ENCODE measurements at regions not wholly inside any gene's neighbourhood (a gene's known extent, or its start where the extent isn't known, plus 50 kb on each side); places are given as distances from the start of the nearest gene placed in this dataset.
A peak's percentile ranks its signal among the peaks of the same experiment; 100 is the strongest.

GRCh38 chr5:174338185-174339010 lies 292.9 kb downstream of the NSG2 start:
- DNase-seq (ENCODE audit: extremely low read depth, low read depth), result no peak
- TF ChIP-seq CTCF (IDR thresholded peaks at IDR 0.05; ENCODE audit: low read depth, low read length, missing control alignments), result no peak
- no peak overlapping the region for H3K4me3 ChIP-seq (replicated peaks; ENCODE audit: low read depth, low read length)

DNA sequence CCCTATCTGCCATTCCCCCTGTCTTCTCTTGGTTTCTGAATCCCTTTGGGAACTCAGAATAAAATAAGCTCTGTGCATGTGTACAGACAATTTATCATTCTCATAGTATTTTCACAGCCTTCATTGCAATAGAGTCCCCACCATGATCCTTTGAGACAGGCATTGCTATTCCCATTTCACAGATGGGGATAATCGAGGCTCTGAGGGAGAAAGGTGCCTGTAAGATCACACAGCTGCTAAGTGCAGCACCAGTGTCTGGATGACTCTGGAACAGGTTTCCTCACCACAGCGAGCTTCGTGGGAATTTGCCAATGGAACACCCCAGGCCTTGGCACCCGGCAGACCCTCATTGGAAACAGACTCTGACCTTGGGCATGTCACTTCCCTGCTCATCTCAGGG lies 293.6 kb downstream of the NSG2 start:
- TF ChIP-seq CTCF (IDR thresholded peaks at IDR 0.05; ENCODE audit: low read depth, low read length, missing control alignments), result no peak
- H3K4me3 ChIP-seq (replicated peaks; ENCODE audit: low read depth, low read length), result no peak overlapping the region
- no peak for DNase-seq (ENCODE audit: extremely low read depth, low read depth)

DNA sequence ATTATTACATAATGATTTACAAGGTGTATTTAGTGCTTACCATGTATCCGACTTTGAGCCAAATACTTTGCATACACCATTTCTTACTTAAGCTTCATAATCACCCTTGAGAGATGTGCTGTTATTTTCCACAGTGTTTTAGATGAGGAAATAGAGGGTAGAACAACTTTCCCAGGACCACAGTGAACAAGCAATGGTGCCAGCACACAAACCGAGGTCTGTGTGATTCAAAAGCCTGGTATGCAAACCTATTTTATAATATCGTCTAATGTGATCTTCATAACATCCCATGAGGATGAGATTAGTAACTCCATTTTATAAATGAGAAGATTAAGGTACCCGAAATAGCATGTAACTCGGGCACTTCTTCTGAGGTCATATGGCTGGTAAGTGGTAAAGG lies 294.7 kb downstream of the NSG2 start:
- H3K4me3 ChIP-seq (replicated peaks; ENCODE audit: low read depth, low read length), result no peak overlapping the region
- no peak for TF ChIP-seq CTCF (IDR thresholded peaks at IDR 0.05; ENCODE audit: low read depth, low read length, missing control alignments)
- no peak for DNase-seq (ENCODE audit: extremely low read depth, low read depth)

- H3K4me3 ChIP-seq (replicated peaks; ENCODE audit: low read depth, low read length), result no peak overlapping the region
- no peak for DNase-seq (ENCODE audit: extremely low read depth, low read depth)
- no peak for TF ChIP-seq CTCF (IDR thresholded peaks at IDR 0.05; ENCODE audit: low read depth, low read length, missing control alignments)
Observed at GRCh38 chr5:174342696-174343095, 297.2 kb downstream of the NSG2 start.

GRCh38 chr5:174343826-174344225 lies 298.3 kb downstream of the NSG2 start:
- DNase-seq (ENCODE audit: extremely low read depth, low read depth), result no peak
- no peak for TF ChIP-seq CTCF (IDR thresholded peaks at IDR 0.05; ENCODE audit: low read depth, low read length, missing control alignments)
- H3K4me3 ChIP-seq (replicated peaks; ENCODE audit: low read depth, low read length), result no peak overlapping the region

- H3K4me3 ChIP-seq (replicated peaks; ENCODE audit: low read depth, low read length), result no peak overlapping the region
- peak; percentile 3 for TF ChIP-seq CTCF (IDR thresholded peaks at IDR 0.05; ENCODE audit: low read depth, low read length, missing control alignments)
- DNase-seq (ENCODE audit: extremely low read depth, low read depth), result no peak
Observed at GRCh38 chr5:174344335-174344734, 298.8 kb downstream of the NSG2 start.

GRCh38 chr5:174347183-174347582 lies 301.7 kb downstream of the NSG2 start:
- DNase-seq (ENCODE audit: extremely low read depth, low read depth), result no peak
- H3K4me3 ChIP-seq (replicated peaks; ENCODE audit: low read depth, low read length), result no peak overlapping the region
- no peak for TF ChIP-seq CTCF (IDR thresholded peaks at IDR 0.05; ENCODE audit: low read depth, low read length, missing control alignments)

Data from HFF-Myc (cell line).